ENCODE measurements at regions not wholly inside any gene's neighbourhood (a gene's known extent, or its start where the extent isn't known, plus 50 kb on each side); places are given as distances from the start of the nearest gene placed in this dataset.

DNA sequence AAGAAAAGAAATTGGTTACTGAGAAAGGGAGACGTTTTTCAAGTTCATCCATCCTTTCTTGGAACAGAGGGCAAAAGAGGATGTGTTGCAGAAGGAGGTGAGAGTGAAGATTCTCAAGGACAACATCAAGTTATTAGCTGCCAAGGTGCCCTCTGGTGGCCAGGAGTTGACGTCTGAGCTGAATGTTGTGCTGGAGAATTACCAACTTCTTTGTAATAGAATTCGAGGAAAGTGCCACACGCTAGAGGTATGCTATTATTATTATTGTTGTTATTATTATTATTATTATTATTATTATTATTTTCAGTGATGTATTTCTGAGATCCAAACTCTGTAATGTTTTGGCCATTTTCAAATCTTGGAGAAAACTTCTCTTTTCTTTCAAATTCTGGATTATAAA lies 197.0 kb downstream of the UTRN start:
- in situ Hi-C loops (cut with HindIII; ENCODE audit: low pct_unique_long_range_greater_than_20kb, low sequenced_read_pairs) (loop anchor here (25.0 kb wide), 1 partner anchor 370 kb away; no protein-coding TSS in a partner anchor), intact Hi-C loops (cut with micrococcal nuclease; ENCODE audit: unreplicated experiment) (loop anchor here (1.0 to 5.0 kb wide), 3 partner anchors 195 to 377 kb away; partner anchors contain the start of gene UTRN)
- TF ChIP-seq CTCF (IDR thresholded peaks at IDR 0.05) (peak; percentile 78), REST (IDR thresholded peaks at IDR 0.05; ENCODE audit: insufficient read depth in 1 of 2, low read depth in 2 of 2, low read length in 1 of 2) (no peak)
- no TSS peak for BruUV-seq (replicated peaks)
- CTCF ChIA-PET = interaction anchor here (0.9 kb wide), 1 partner anchor 807 kb away, joined by 3 read pairs; no protein-coding TSS in a partner anchor
- H3K4me1 ChIP-seq (ENCODE audit: control insufficient read depth, insufficient read depth, low read length) = no peaks in the 10 kb centered on the region
- no peaks in the 10 kb centered on the region for H3K27me3 ChIP-seq (ENCODE audit: control insufficient read depth, insufficient read depth, low read length)
- H3K9me3 ChIP-seq (ENCODE audit: control insufficient read depth, insufficient read depth, low read depth, low read length) = no peaks in the 10 kb centered on the region
- POLR2A ChIA-PET = interaction anchor here (0.7 kb wide), 1 partner anchor 190 kb away, joined by 3 read pairs; no protein-coding TSS in a partner anchor
- H3K27ac ChIP-seq (ENCODE audit: low read length) = no peak overlapping the region
- DNase-seq (ENCODE audit: low read depth, low spot score) (peak; percentile 77), ATAC-seq (peak; percentile 93)
- H3K4me3 ChIP-seq (ENCODE audit: low read depth in 2 of 2, low read length in 2 of 2) = no peak overlapping the region
- H3K36me3 ChIP-seq (ENCODE audit: control insufficient read depth, insufficient read depth, low read length) = peaks cover 13% of the 10 kb centered on the region; the same call in 1 of the 2 replicates

GRCh38 chr6:144485531-144485930 lies 200.4 kb downstream of the UTRN start:
- no peaks in the 10 kb centered on the region for H3K9me3 ChIP-seq (ENCODE audit: control insufficient read depth, insufficient read depth, low read depth, low read length)
- H3K4me3 ChIP-seq (ENCODE audit: low read depth in 2 of 2, low read length in 2 of 2) = no peak overlapping the region
- TF ChIP-seq SIN3A (IDR thresholded peaks at IDR 0.05; ENCODE audit: borderline replicate concordance, insufficient read depth, low read depth, low read length) (no peak), REST (IDR thresholded peaks at IDR 0.05; ENCODE audit: insufficient read depth in 1 of 2, low read depth in 2 of 2, low read length in 1 of 2) (no peak), CTCF (IDR thresholded peaks at IDR 0.05) (no peak), POLR2AphosphoS5 (IDR thresholded peaks at IDR 0.05; ENCODE audit: low read depth, low read length) (no peak), TCF7L2 (IDR thresholded peaks at IDR 0.05; ENCODE audit: low read depth, low read length) (no peak)
- ChIA-PET CTCF (no interaction called here), POLR2A (no interaction called here)
- H3K36me3 ChIP-seq (ENCODE audit: control insufficient read depth, insufficient read depth, low read length) = peaks cover 21% of the 10 kb centered on the region
- ATAC-seq (no peak), DNase-seq (ENCODE audit: low read depth, low spot score) (no peak)
- in situ Hi-C loops (cut with HindIII; ENCODE audit: low pct_unique_long_range_greater_than_20kb, low sequenced_read_pairs) = loop anchor here (25.0 kb wide), 1 partner anchor 373 kb away; no protein-coding TSS in a partner anchor
- TSS peak; percentile 49 for BruUV-seq (replicated peaks)
- no peaks in the 10 kb centered on the region for H3K4me1 ChIP-seq (ENCODE audit: control insufficient read depth, insufficient read depth, low read length)
- H3K27ac ChIP-seq (ENCODE audit: low read length) = no peak overlapping the region
- H3K27me3 ChIP-seq (ENCODE audit: control insufficient read depth, insufficient read depth, low read length) = no peaks in the 10 kb centered on the region
- intact Hi-C loops (cut with micrococcal nuclease; ENCODE audit: unreplicated experiment) = no loop called here
